Endothelial cell of umbilical vein (primary cell): ENCODE measurements at regions not wholly inside any gene's neighbourhood (a gene's known extent, or its start where the extent isn't known, plus 50 kb on each side); places are given as distances from the start of the nearest gene placed in this dataset.

Experiments used
- BruUV-seq: library from RNA; stranded (reverse); fragments of 400-500 nt; replicated peaks from 2 replicates; lab custom pipeline; 2021; lab: Mats Ljungman, UMichigan
- CTCF ChIA-PET: fragments of 300-600, 350-600 bp; sonication (Branson Sonifier 250); formaldehyde crosslinking; loops from one replicate; lab custom pipeline; 2021; ENCODE audit warnings: antibody characterized with exemption, inconsistent platforms; lab: Charles Lee
- POLR2A ChIA-PET: fragments of 300-600, 350-600 bp; sonication (Branson Sonifier 250); formaldehyde crosslinking; loops from one replicate; lab custom pipeline; 2021; ENCODE audit warnings: antibody characterized with exemption, inconsistent platforms; lab: Charles Lee
- DNase-seq: peaks from one replicate; pipeline ENCODE4 v3.0.0-alpha.2; 2011; ENCODE audit warnings: low read depth, low spot score
- FAIRE-seq: peaks from 2 replicates; lab custom pipeline; 2011; peaks lifted over from hg19 to GRCh38; lab: Jason Lieb, UNC
- H2AFZ ChIP-seq: 2 replicates; pipeline ENCODE4 v1.6.0; 2012; ENCODE audit warnings: low read depth, low read length, control low read depth, inconsistent platforms
- H3K27ac ChIP-seq: 2 replicates; pipeline ENCODE4 v1.5.1; 2011; ENCODE audit warnings: low read depth, mild to moderate bottlenecking, control low read depth, low read length, moderate library complexity; ENCODE audit not compliant: insufficient read depth
- H3K27me3 ChIP-seq, 2 experiments: 2 replicates each; pipeline versions ENCODE4 v1.6.0 to v1.6.1; 2011; ENCODE audit warnings: low read length in 2 of 2, mixed read lengths in 1 of 2; ENCODE audit not compliant: control insufficient read depth in 2 of 2, insufficient read depth in 2 of 2
- H3K36me3 ChIP-seq, 2 experiments: 2 replicates in 1 of 2; 3 replicates in 1 of 2; pipeline ENCODE4 v1.5.1; 2011; ENCODE audit warnings: low read length in 2 of 2, mild to moderate bottlenecking in 1 of 2, moderate library complexity in 1 of 2; ENCODE audit not compliant: control insufficient read depth in 2 of 2, insufficient read depth in 2 of 2; ENCODE audit errors: extremely low read depth in 1 of 2
- H3K4me1 ChIP-seq: 3 replicates; pipeline ENCODE4 v1.5.1; 2011; ENCODE audit warnings: mild to moderate bottlenecking, low read length; ENCODE audit not compliant: control insufficient read depth, insufficient read depth; ENCODE audit errors: extremely low read depth
- H3K4me2 ChIP-seq: 2 replicates; pipeline ENCODE4 v1.6.1; 2011; ENCODE audit warnings: low read length, control low read depth, mixed read lengths; ENCODE audit not compliant: insufficient read depth
- H3K4me3 ChIP-seq, 3 experiments: fragments of 200-600 bp in 1 of 3; sonication (generic), shearing (Covaris generic) in 1 of 3; replicated peaks in 1 of 3; 2 replicates each; pipeline ENCODE4 v1.5.1; 2011 to 2016; ENCODE audit warnings: control low read depth in 3 of 3, low read length in 3 of 3, mild to moderate bottlenecking in 2 of 3, inconsistent platforms in 1 of 3, low read depth in 1 of 3, moderate library complexity in 1 of 3; ENCODE audit not compliant: insufficient read depth in 1 of 3
- H3K79me2 ChIP-seq: 2 replicates; pipeline ENCODE4 v1.6.0; 2012; ENCODE audit warnings: low read length, inconsistent platforms; ENCODE audit not compliant: control insufficient read depth, insufficient read depth
- H3K9ac ChIP-seq: replicated peaks from 2 replicates; pipeline ENCODE3; 2011; ENCODE audit warnings: low read length, control low read depth; ENCODE audit not compliant: insufficient read depth; ENCODE audit errors: extremely low read depth
- H3K9me1 ChIP-seq: replicated peaks from 3 replicates; pipeline ENCODE4 v1.6.0; 2011; ENCODE audit warnings: mild to moderate bottlenecking, low read length; ENCODE audit not compliant: control insufficient read depth, insufficient read depth; ENCODE audit errors: extremely low read depth
- H3K9me3 ChIP-seq: replicated peaks from 2 replicates; pipeline ENCODE4 v1.5.1; 2012; ENCODE audit warnings: low read length, inconsistent platforms; ENCODE audit not compliant: control insufficient read depth, insufficient read depth
- H4K20me1 ChIP-seq: replicated peaks from 2 replicates; pipeline ENCODE3; 2011; ENCODE audit warnings: mild to moderate bottlenecking, low read length; ENCODE audit not compliant: control insufficient read depth, insufficient read depth; ENCODE audit errors: extremely low read depth
- EZH2 ChIP-seq: IDR thresholded peaks from 2 replicates; pipeline ENCODE4 v1.6.1; 2012; ENCODE audit warnings: borderline replicate concordance, low read depth, mild to moderate bottlenecking, moderate library complexity, low read length, inconsistent platforms; ENCODE audit not compliant: severe bottlenecking
- FOS ChIP-seq: IDR thresholded peaks from 2 replicates; pipeline ENCODE4 v1.6.1; 2011; ENCODE audit warnings: mild to moderate bottlenecking, low read length, moderate library complexity, borderline replicate concordance; ENCODE audit not compliant: insufficient read depth
- GATA2 ChIP-seq: IDR thresholded peaks from 2 replicates; pipeline ENCODE4 v1.7.0; 2011; ENCODE audit warnings: low read depth, mild to moderate bottlenecking, moderate library complexity, mixed read lengths, low read length; ENCODE audit not compliant: insufficient read length, insufficient read depth
- JUN ChIP-seq: IDR thresholded peaks from 2 replicates; pipeline ENCODE4 v1.6.1; 2011; ENCODE audit warnings: borderline replicate concordance, low read depth; ENCODE audit not compliant: insufficient read length, insufficient read depth
- MAX ChIP-seq: IDR thresholded peaks from 2 replicates; pipeline ENCODE4 v1.6.1; 2011; ENCODE audit not compliant: insufficient read depth, insufficient read length
- MYC ChIP-seq: IDR thresholded peaks from one replicate; pipeline ENCODE4 v1.6.1; 2011; ENCODE audit warnings: mild to moderate bottlenecking, low read depth, low read length
- POLR2A ChIP-seq: IDR thresholded peaks from 2 replicates; pipeline ENCODE4 v1.6.1; 2012; ENCODE audit warnings: low read depth, mild to moderate bottlenecking, control low read depth, low read length
- POLR2AphosphoS5 ChIP-seq: IDR thresholded peaks from 2 replicates; pipeline ENCODE4 v1.6.1; 2012; ENCODE audit warnings: low read depth, mild to moderate bottlenecking, control low read depth, low read length, moderate library complexity; ENCODE audit not compliant: insufficient read depth
- dilution Hi-C: fragments of 300-500 bp; cut with MboI; formaldehyde crosslinking; loops from one replicate; pipeline ENCODE4 v1.15.0; 2019; ENCODE audit warnings: low sequenced_read_pairs; ENCODE audit not compliant: extremely low pct_ligation_motif_present
- intact Hi-C: fragments of 100-400 bp; cut with micrococcal nuclease; formaldehyde crosslinking; loops from one replicate; pipeline ENCODE4 v1.10.0; 2022
- TF ChIP-seq, protein P1 (sequence below), 2 donors: IDR thresholded peaks; 1 replicate in 1 of 2; 2 replicates in 1 of 2; pipeline ENCODE4 v1.5.1; 2011; ENCODE audit warnings: low read length in 2 of 2, mild to moderate bottlenecking in 2 of 2, moderate library complexity in 2 of 2, control low read depth in 1 of 2, inconsistent platforms in 1 of 2, low read depth in 1 of 2; ENCODE audit not compliant: insufficient read depth in 1 of 2; ENCODE audit errors: extremely low read depth in 1 of 2

- no peaks in the 10 kb centered on the region for H4K20me1 ChIP-seq
- no peaks in the 10 kb centered on the region for H3K9me1 ChIP-seq
- H3K4me3 ChIP-seq, result no peak overlapping the region
- TF ChIP-seq POLR2A (no peak), EZH2 (no peak), MYC (no peak), JUN (no peak), GATA2 (no peak), FOS (no peak), POLR2AphosphoS5 (no peak), MAX (no peak)
- TF ChIP-seq, protein P1, sequence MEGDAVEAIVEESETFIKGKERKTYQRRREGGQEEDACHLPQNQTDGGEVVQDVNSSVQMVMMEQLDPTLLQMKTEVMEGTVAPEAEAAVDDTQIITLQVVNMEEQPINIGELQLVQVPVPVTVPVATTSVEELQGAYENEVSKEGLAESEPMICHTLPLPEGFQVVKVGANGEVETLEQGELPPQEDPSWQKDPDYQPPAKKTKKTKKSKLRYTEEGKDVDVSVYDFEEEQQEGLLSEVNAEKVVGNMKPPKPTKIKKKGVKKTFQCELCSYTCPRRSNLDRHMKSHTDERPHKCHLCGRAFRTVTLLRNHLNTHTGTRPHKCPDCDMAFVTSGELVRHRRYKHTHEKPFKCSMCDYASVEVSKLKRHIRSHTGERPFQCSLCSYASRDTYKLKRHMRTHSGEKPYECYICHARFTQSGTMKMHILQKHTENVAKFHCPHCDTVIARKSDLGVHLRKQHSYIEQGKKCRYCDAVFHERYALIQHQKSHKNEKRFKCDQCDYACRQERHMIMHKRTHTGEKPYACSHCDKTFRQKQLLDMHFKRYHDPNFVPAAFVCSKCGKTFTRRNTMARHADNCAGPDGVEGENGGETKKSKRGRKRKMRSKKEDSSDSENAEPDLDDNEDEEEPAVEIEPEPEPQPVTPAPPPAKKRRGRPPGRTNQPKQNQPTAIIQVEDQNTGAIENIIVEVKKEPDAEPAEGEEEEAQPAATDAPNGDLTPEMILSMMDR (IDR thresholded peaks at IDR 0.05; ENCODE audit: extremely low read depth in 1 of 2, insufficient read depth in 1 of 2, low read depth in 1 of 2, low read length in 2 of 2), result no peak
- H3K9me3 ChIP-seq, result no peaks in the 10 kb centered on the region
- POLR2A ChIA-PET, result no interaction called here
- intact Hi-C loops, result no loop called here
- CTCF ChIA-PET, result interaction anchor here (1.5 kb wide), 1 partner anchor 24 kb away, joined by 4 read pairs; no protein-coding TSS in a partner anchor
- no TSS peak for BruUV-seq
- dilution Hi-C loops, result no loop called here
- peaks cover 45 to 63% of the 10 kb centered on the region in 2 experiments for H3K27me3 ChIP-seq
- FAIRE-seq (no peak), DNase-seq (no peak)
- H3K9ac ChIP-seq, result no peak overlapping the region
- no peaks in the 10 kb centered on the region for H3K4me1 ChIP-seq
- H3K4me2 ChIP-seq, result no peak overlapping the region
- H3K27ac ChIP-seq, result no peak overlapping the region
- no peak overlapping the region for H2AFZ ChIP-seq
- H3K36me3 ChIP-seq, result no peaks in the 10 kb centered on the region
- no peaks in the 10 kb centered on the region for H3K79me2 ChIP-seq
These were observed 72.2 kb upstream of the EPHB3 start for GRCh38 chr3:184489268-184489841.
